Mesenchymal stem cell (in vitro differentiated cells and primary cell): ENCODE measurements at regions not wholly inside any gene's neighbourhood (a gene's known extent, or its start where the extent isn't known, plus 50 kb on each side); places are given as distances from the start of the nearest gene placed in this dataset.

Experiments
- DNase-seq: peaks from one replicate; pipeline ENCODE4 v3.0.0-alpha.2; 2013
- H2AFZ ChIP-seq: one replicate; pipeline ENCODE4 v1.6.1; 2013; ENCODE audit warnings: low read depth, mild to moderate bottlenecking, control low read depth, inconsistent platforms, low read length, moderate library complexity
- H2AK5ac ChIP-seq: 2 replicates; pipeline ENCODE4 v1.6.1; 2013; ENCODE audit warnings: low read length, moderate library complexity, mild to moderate bottlenecking, inconsistent platforms; ENCODE audit not compliant: severe bottlenecking
- H2BK120ac ChIP-seq: one replicate; pipeline ENCODE4 v1.6.1; 2013; ENCODE audit warnings: low read depth, mild to moderate bottlenecking, inconsistent platforms, low read length, moderate library complexity
- H2BK12ac ChIP-seq, 2 experiments: one replicate each; pipeline ENCODE4 v1.6.1; 2013; ENCODE audit warnings: inconsistent platforms in 2 of 2, low read length in 2 of 2, mild to moderate bottlenecking in 2 of 2, moderate library complexity in 2 of 2, control low read depth in 1 of 2
- H2BK15ac ChIP-seq: one replicate; pipeline ENCODE4 v1.6.1; 2013; ENCODE audit warnings: mild to moderate bottlenecking, low read depth, inconsistent platforms; ENCODE audit not compliant: poor library complexity, severe bottlenecking
- H2BK5ac ChIP-seq: 2 replicates; pipeline ENCODE4 v1.6.1; 2013; ENCODE audit warnings: low read depth, mild to moderate bottlenecking, low read length, control low read depth, inconsistent platforms; ENCODE audit not compliant: poor library complexity, severe bottlenecking
- H3K14ac ChIP-seq, 2 experiments: one replicate each; pipeline ENCODE4 v1.6.1; 2013; ENCODE audit warnings: inconsistent platforms in 2 of 2, low read length in 2 of 2, control low read depth in 1 of 2, mild to moderate bottlenecking in 1 of 2, moderate library complexity in 1 of 2
- H3K18ac ChIP-seq, 2 experiments: one replicate each; pipeline ENCODE4 v1.6.1; 2013; ENCODE audit warnings: inconsistent platforms in 2 of 2, low read length in 2 of 2, control low read depth in 1 of 2, low read depth in 1 of 2, mild to moderate bottlenecking in 1 of 2
- H3K23ac ChIP-seq, 2 experiments: one replicate each; pipeline ENCODE4 v1.6.1; 2013; ENCODE audit warnings: inconsistent platforms in 2 of 2, low read length in 2 of 2, mild to moderate bottlenecking in 2 of 2, moderate library complexity in 2 of 2, control low read depth in 1 of 2
- H3K27ac ChIP-seq: 2 replicates; pipeline ENCODE4 v1.5.1; 2013; ENCODE audit warnings: mild to moderate bottlenecking, moderate library complexity, low read length, control low read depth, inconsistent platforms; ENCODE audit not compliant: poor library complexity, severe bottlenecking
- H3K27me3 ChIP-seq, 2 experiments: 2 replicates each; pipeline versions ENCODE4 v1.6.1 to v1.7.0; 2013; ENCODE audit warnings: low read length in 2 of 2, mild to moderate bottlenecking in 2 of 2, moderate library complexity in 2 of 2, control low read depth in 1 of 2, inconsistent platforms in 1 of 2; ENCODE audit not compliant: control insufficient read depth in 1 of 2, insufficient read depth in 1 of 2
- H3K36me3 ChIP-seq, 2 experiments: 2 replicates each; pipeline versions ENCODE4 v1.6.1 to v1.7.0; 2013; ENCODE audit warnings: low read length in 2 of 2, control low read depth in 1 of 2, inconsistent platforms in 1 of 2, low read depth in 1 of 2, mild to moderate bottlenecking in 1 of 2; ENCODE audit not compliant: insufficient read depth in 2 of 2, control insufficient read depth in 1 of 2
- H3K4ac ChIP-seq, 2 experiments: one replicate each; pipeline ENCODE4 v1.6.1; 2013; ENCODE audit warnings: inconsistent platforms in 2 of 2, low read length in 2 of 2, mild to moderate bottlenecking in 2 of 2, moderate library complexity in 2 of 2, control low read depth in 1 of 2, low read depth in 1 of 2
- H3K4me1 ChIP-seq: 2 replicates; pipeline ENCODE4 v1.6.1; 2013; ENCODE audit warnings: low read depth, low read length, control low read depth; ENCODE audit not compliant: control insufficient read depth, insufficient read depth
- H3K4me2 ChIP-seq: 2 replicates; pipeline ENCODE4 v1.6.1; 2013; ENCODE audit warnings: low read length, mild to moderate bottlenecking, inconsistent platforms; ENCODE audit not compliant: poor library complexity, severe bottlenecking
- H3K4me3 ChIP-seq, 2 experiments: 2 replicates each; pipeline versions ENCODE4 v1.5.1 to v1.7.0; 2013; ENCODE audit warnings: low read length in 2 of 2, mild to moderate bottlenecking in 2 of 2, control low read depth in 1 of 2, low read depth in 1 of 2; ENCODE audit not compliant: insufficient read depth in 1 of 2
- H3K79me1 ChIP-seq: replicated peaks from 2 replicates; pipeline ENCODE4 v1.6.1; 2013; ENCODE audit warnings: mild to moderate bottlenecking, control low read depth, low read length, inconsistent platforms; ENCODE audit not compliant: poor library complexity, severe bottlenecking
- H3K9ac ChIP-seq: 2 replicates; pipeline ENCODE4 v1.7.0; 2013; ENCODE audit warnings: mild to moderate bottlenecking, low read length, moderate library complexity
- H3K9me3 ChIP-seq: 2 replicates; pipeline ENCODE4 v1.7.0; 2013; ENCODE audit warnings: mild to moderate bottlenecking, low read length; ENCODE audit not compliant: control insufficient read depth
- H4K8ac ChIP-seq: one replicate; pipeline ENCODE4 v1.6.1; 2013; ENCODE audit warnings: inconsistent platforms, mild to moderate bottlenecking, low read length, moderate library complexity
- H4K91ac ChIP-seq: one replicate; pipeline ENCODE4 v1.6.1; 2013; ENCODE audit warnings: mild to moderate bottlenecking, low read length, inconsistent platforms
- WGBS: methylation state at CpG from one replicate; pipeline ENCODE4 v1.1.7; 2013; ENCODE audit warnings: mixed read lengths; 5-methylcytosine and 5-hydroxymethylcytosine counted together

DNA sequence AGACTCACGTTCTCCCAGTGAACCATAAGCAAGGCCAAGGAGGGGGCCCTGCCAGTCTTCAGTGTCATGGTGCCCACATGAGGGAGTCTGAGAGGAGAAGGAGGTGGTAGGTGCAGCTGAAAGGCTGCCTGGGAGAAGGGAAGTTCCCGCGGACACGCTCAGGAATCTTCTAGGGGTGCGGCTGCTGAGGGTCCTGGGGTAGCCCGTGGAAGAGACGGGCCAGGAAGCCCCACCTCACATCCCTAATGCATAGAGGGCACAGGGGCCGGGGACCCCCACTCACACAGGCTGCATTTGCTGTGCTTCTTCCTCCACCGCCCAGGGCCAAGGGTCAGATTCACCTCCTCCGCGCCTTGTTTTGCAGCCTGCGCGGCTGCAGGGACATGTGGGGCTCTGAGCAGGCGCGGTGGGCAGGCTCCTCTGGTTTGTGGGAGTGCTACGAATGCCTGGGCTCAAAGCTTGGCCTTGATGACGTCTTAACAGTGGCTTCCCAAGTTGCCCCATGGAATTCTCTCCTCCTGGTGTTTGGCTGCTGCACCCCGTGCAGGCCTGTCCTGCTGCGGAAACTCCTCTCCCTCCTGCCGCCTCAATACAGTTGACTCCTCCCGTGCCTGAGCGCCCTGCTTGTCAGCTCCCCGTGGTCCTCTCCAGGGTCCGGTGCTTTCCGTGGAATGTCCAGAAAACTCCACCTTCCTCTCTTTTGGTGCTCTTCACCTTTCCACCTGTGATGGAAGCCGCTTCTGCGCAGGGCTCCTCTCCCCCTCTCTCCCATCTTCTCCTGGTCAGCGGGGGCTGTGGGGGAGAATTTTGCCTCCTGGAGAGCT lies 95.7 kb downstream of the VAPA start:
- no peak overlapping the region for H2AK5ac ChIP-seq
- H2BK120ac ChIP-seq = peak overlapping the region; percentile 42
- no peaks in the 10 kb centered on the region for H3K9me3 ChIP-seq
- H2AFZ ChIP-seq = no peak overlapping the region
- H3K4me3 ChIP-seq = no peak overlapping the region
- H4K8ac ChIP-seq = no peak overlapping the region
- H2BK15ac ChIP-seq = peak overlapping the region; percentile 53
- H3K14ac ChIP-seq = peak overlapping the region in 1 of 2 experiments; percentile 23
- DNase-seq = no peak
- peak overlapping the region; percentile 30 to 69 for H3K4ac ChIP-seq
- no peak overlapping the region for H3K9ac ChIP-seq
- peak overlapping the region; percentile 62 to 70 for H2BK12ac ChIP-seq
- no peak overlapping the region for H3K23ac ChIP-seq
- H3K27me3 ChIP-seq = no peaks in the 10 kb centered on the region
- peak overlapping the region; percentile 66 for H4K91ac ChIP-seq
- no peak overlapping the region for H3K4me2 ChIP-seq
- no peaks in the 10 kb centered on the region for H3K79me1 ChIP-seq
- 90% methylated on average over 27 of the region's 28 CpGs for WGBS
- H3K18ac ChIP-seq = peak overlapping the region; percentile 63 to 73
- no peak overlapping the region for H3K27ac ChIP-seq
- no peak overlapping the region for H2BK5ac ChIP-seq
- H3K36me3 ChIP-seq = no peaks in the 10 kb centered on the region
- peaks cover 4% of the 10 kb centered on the region for H3K4me1 ChIP-seq

DNA sequence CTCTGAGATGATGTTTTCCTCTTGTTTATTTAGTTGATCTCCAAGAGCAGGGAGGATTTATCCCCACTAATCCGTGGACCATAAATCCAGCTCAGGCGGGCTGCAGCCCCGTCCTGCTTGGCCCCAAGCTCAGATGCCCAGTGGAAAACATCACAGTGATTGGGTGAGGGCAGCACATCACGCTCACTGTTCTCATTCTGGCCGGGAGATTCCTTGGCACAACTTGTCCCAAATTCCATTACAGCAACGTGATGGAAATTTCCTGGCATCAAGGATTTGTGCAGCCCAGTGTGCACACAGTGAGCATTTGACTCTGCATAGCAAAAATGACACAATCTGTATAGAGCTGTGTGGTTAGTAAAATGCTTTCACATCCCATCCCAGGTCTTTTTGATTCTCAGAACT lies 96.8 kb downstream of the VAPA start:
- DNase-seq = peak; percentile 94
- Histone ChIP-seq H3K27ac (peak overlapping the region; percentile 38), H4K8ac (no peak overlapping the region), H3K27me3 (no peaks in the 10 kb centered on the region), H2AK5ac (no peak overlapping the region), H2BK12ac (peak overlapping the region in 1 of 2 experiments; percentile 16), H3K4me1 (peaks cover 9% of the 10 kb centered on the region), H3K14ac (no peak overlapping the region), H3K9ac (peak overlapping the region; percentile 50), H2BK5ac (no peak overlapping the region), H3K23ac (no peak overlapping the region), H3K4ac (no peak overlapping the region), H3K18ac (peak overlapping the region in 1 of 2 experiments; percentile 28), H2BK15ac (no peak overlapping the region), H3K36me3 (no peaks in the 10 kb centered on the region), H3K79me1 (no peaks in the 10 kb centered on the region), H4K91ac (no peak overlapping the region), H3K4me2 (no peak overlapping the region), H2BK120ac (no peak overlapping the region), H3K9me3 (no peaks in the 10 kb centered on the region), H3K4me3 (peak overlapping the region in 1 of 2 experiments; percentile 2), H2AFZ (no peak overlapping the region)
- WGBS = 68% methylated on average over 6 of the region's 6 CpGs

DNA sequence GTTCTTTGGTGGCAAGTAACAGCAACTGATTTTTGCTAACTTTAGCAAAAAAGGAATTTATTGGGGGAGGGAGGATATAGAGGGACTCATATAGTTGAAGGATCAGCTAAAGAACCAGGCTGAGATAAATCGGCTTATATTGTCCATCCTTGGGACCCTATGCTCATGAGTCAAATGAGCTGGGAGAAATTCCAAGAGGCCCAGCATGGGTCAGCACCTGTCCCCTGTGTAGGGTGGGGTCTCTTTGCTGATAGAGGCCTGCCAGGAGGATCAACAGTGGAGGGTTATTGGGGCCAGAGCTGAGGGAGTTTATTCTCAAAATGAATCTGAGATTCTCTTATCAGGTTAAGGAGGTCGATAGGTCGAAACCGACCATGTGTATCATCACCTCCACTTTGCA lies 97.2 kb downstream of the VAPA start:
- H3K36me3 ChIP-seq = no peaks in the 10 kb centered on the region
- no peak overlapping the region for H3K27ac ChIP-seq
- H3K4me3 ChIP-seq = no peak overlapping the region
- H3K4me2 ChIP-seq = no peak overlapping the region
- H2BK120ac ChIP-seq = peak overlapping the region; percentile 82
- peaks cover 13% of the 10 kb centered on the region for H3K4me1 ChIP-seq
- DNase-seq = no peak
- no peaks in the 10 kb centered on the region for H3K79me1 ChIP-seq
- H2AK5ac ChIP-seq = no peak overlapping the region
- H2BK5ac ChIP-seq = no peak overlapping the region
- H3K9ac ChIP-seq = peak overlapping the region; percentile 50
- H4K91ac ChIP-seq = no peak overlapping the region
- no peak overlapping the region for H2BK15ac ChIP-seq
- H2BK12ac ChIP-seq = peak overlapping the region; percentile 19 to 46
- no peak overlapping the region for H3K23ac ChIP-seq
- H2AFZ ChIP-seq = no peak overlapping the region
- no peak overlapping the region for H3K14ac ChIP-seq
- no peaks in the 10 kb centered on the region for H3K27me3 ChIP-seq
- WGBS = 98% methylated on average over 4 of the region's 4 CpGs
- no peak overlapping the region for H4K8ac ChIP-seq
- no peaks in the 10 kb centered on the region for H3K9me3 ChIP-seq
- H3K18ac ChIP-seq = peak overlapping the region in 1 of 2 experiments; percentile 18
- H3K4ac ChIP-seq = no peak overlapping the region

DNA sequence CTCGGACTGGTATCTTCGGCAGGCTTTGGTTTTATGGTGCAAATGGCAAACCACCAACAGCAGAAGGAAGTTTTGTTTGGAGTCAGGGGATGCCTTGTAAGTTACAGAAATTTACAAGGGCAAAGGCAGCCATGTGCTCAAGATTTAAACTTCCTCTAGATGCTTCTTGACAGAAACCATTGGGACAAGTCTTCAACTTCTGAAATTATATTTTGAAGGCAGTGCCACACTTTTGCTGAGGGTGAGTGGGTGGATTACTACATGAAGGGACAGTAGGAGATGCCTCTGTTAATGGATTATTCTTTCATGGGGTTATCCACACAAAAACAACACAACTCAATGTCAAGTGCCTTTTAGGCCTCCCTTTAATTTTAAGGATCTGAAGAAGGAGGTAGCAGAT lies 97.9 kb downstream of the VAPA start:
- no peak overlapping the region for H3K4me3 ChIP-seq
- H2BK5ac ChIP-seq = no peak overlapping the region
- peaks cover 13% of the 10 kb centered on the region for H3K4me1 ChIP-seq
- peak overlapping the region; percentile 31 to 46 for H2BK12ac ChIP-seq
- no peak overlapping the region for H3K23ac ChIP-seq
- no peak overlapping the region for H4K8ac ChIP-seq
- H3K27me3 ChIP-seq = no peaks in the 10 kb centered on the region
- DNase-seq = no peak
- peak overlapping the region in 1 of 2 experiments; percentile 57 for H3K4ac ChIP-seq
- no peaks in the 10 kb centered on the region for H3K36me3 ChIP-seq
- peak overlapping the region; percentile 55 for H2AK5ac ChIP-seq
- H3K18ac ChIP-seq = peak overlapping the region in 1 of 2 experiments; percentile 18
- H3K79me1 ChIP-seq = no peaks in the 10 kb centered on the region
- H2BK120ac ChIP-seq = no peak overlapping the region
- WGBS = 96% methylated on average over 2 of the region's 2 CpGs
- peak overlapping the region; percentile 9 for H2BK15ac ChIP-seq
- no peak overlapping the region for H3K14ac ChIP-seq
- no peaks in the 10 kb centered on the region for H3K9me3 ChIP-seq
- no peak overlapping the region for H2AFZ ChIP-seq
- peak overlapping the region; percentile 81 for H4K91ac ChIP-seq
- no peak overlapping the region for H3K27ac ChIP-seq
- H3K9ac ChIP-seq = no peak overlapping the region
- no peak overlapping the region for H3K4me2 ChIP-seq
